ENCODE measurements at regions not wholly inside any gene's neighbourhood (a gene's known extent, or its start where the extent isn't known, plus 50 kb on each side); places are given as distances from the start of the nearest gene placed in this dataset.

DNA sequence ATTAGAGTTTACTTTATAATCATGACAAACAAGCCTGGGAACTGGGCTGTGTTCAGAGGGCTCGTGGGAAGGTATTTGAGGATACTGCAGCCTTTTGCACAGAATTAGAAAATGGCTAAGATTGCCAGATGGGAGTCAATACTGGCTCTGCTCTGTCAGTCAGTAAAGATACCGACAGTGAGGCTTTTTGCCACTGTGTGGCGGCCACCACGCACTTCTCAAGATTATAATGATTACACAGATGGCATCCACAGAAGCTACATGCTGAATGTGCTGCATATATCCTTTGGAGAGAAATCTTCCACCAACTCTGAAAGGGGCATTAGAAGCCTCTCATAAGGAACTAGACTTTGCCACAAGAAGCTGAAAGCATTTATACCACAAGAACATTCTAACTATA, 213.4 kb upstream of the PTBP2 start:
- TF ChIP-seq, protein P1, sequence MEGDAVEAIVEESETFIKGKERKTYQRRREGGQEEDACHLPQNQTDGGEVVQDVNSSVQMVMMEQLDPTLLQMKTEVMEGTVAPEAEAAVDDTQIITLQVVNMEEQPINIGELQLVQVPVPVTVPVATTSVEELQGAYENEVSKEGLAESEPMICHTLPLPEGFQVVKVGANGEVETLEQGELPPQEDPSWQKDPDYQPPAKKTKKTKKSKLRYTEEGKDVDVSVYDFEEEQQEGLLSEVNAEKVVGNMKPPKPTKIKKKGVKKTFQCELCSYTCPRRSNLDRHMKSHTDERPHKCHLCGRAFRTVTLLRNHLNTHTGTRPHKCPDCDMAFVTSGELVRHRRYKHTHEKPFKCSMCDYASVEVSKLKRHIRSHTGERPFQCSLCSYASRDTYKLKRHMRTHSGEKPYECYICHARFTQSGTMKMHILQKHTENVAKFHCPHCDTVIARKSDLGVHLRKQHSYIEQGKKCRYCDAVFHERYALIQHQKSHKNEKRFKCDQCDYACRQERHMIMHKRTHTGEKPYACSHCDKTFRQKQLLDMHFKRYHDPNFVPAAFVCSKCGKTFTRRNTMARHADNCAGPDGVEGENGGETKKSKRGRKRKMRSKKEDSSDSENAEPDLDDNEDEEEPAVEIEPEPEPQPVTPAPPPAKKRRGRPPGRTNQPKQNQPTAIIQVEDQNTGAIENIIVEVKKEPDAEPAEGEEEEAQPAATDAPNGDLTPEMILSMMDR (IDR thresholded peaks at IDR 0.05) = no peak
- TF ChIP-seq POLR2AphosphoS5 (IDR thresholded peaks at IDR 0.05) = no peak
- no peak for TF ChIP-seq POLR2A (IDR thresholded peaks at IDR 0.05)
- TF ChIP-seq EP300 (IDR thresholded peaks at IDR 0.05) = no peak
